Activated CD4-positive, CD25-positive, alpha-beta regulatory T cell treated with anti-CD3 and anti-CD28 coated beads, Interleukin-2, amount 50 U/mL, for 72 hours (primary cell): ENCODE measurements at regions not wholly inside any gene's neighbourhood (a gene's known extent, or its start where the extent isn't known, plus 50 kb on each side); places are given as distances from the start of the nearest gene placed in this dataset.
"Not testable (repeated sequence)": the region's sequence is repeated elsewhere in the genome, so short reads cannot be mapped to it uniquely, and the experiment has no call there.

Source experiments
- DNase-seq: peaks from one replicate; pipeline ENCODE4 v3.0.0; 2021

DNA sequence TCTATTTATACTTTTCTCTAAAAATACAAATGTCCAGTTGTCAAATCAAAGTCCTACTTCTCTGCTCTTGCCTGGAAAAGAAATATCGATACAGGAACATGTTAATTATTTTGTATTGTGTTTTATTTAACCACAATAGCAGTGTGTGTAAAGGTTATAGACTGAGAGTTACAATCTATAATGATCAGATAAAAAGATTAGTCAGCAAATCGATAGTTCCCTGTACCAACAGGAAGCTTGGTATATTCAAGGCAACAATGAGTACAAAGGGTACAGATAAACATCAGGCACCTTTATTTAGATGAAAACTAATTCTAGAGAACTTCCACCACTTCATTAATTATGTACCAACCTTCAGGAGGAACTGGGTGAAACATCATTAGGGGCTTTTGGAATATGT is 469.5 kb downstream of the GBA3 start:
- DNase-seq = no peak

DNA sequence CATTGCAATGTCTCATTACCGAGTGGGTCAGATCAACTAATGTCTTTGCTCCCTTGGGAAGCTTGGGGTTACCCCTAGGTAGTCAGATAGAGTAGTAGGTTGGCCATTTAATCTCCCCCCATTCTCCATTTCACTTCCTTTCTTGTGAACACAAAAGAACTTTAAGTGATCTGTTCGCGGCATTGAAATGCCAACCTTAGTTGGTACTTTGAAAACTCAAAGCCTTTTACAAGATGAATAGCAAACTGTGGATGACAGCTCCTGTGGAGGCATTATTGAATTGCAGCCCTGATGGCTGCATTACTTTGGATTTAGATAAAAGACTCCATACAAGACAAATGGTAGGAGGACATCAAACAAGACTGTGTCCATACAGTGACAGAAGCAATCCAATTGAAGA is 469.1 kb downstream of the GBA3 start:
- no peak for DNase-seq

DNA sequence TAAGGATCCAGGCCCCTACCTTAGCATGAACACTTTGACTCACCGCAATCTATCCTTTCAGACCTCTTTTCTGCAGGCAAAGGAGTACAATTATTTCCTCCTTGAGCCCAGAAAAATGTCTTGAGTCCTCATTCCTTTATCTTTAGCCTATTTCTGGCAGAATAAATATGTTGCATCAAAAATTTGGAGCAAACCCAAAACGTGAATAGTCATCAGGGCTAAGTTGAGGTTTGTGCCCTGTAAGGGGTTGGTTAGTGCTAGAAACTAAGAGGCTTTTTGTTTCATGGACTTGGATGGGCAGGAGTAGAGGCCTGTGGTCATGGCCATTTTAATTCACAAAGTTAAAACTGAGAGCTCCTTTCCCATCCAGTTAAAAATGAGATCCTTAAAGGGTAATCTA is 460.3 kb downstream of the GBA3 start:
- DNase-seq = no peak

DNA sequence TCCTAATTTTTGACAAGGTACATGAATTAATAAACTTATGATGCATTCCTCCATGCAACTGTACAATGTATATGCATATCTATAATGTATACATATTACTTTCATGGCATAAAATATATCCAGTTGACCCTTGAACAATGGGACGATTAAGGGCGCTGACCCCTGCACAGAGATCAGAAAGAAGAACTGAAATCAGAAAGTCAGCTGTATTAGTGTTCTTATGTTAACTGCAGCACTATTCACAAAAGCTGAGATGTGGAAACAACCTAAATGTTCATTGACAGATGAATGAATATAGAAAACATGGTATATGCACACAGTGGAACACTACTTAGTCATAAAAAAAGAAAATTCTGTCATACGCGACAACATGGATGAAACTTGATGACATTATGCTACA is 457.1 kb downstream of the GBA3 start:
- DNase-seq = no peak

GRCh38 chr4:23144707-23145106 is 452.0 kb downstream of the GBA3 start:
- DNase-seq = no peak

- DNase-seq = no peak
Measured at GRCh38 chr4:23135792-23136645, 443.3 kb downstream of the GBA3 start.

DNA sequence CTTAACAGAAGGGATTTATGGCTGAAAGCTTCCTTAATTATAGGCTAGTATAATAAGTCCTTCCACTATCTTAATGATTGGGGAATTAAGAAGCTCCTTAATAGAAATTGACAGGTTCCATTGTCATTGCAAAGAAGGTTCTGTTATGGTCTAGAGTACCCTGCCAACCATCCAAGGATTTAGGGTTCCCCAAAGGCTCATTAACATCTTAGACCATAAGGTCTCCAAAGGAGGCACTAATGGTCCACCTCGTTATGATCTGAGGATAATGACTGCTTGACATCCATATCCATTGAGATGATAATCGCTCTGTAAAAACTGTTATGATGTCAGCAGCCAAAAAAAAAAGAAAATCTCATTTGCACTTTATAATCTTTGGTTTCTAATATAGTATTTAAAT is 441.6 kb downstream of the GBA3 start:
- no peak for DNase-seq

GRCh38 chr4:23130845-23131244 is 438.1 kb downstream of the GBA3 start:
- no peak for DNase-seq

- DNase-seq = no peak
Measured at GRCh38 chr4:23125118-23125517, 432.4 kb downstream of the GBA3 start.

- DNase-seq = no peak
Measured at GRCh38 chr4:23122666-23123400, 430.1 kb downstream of the GBA3 start.

DNA sequence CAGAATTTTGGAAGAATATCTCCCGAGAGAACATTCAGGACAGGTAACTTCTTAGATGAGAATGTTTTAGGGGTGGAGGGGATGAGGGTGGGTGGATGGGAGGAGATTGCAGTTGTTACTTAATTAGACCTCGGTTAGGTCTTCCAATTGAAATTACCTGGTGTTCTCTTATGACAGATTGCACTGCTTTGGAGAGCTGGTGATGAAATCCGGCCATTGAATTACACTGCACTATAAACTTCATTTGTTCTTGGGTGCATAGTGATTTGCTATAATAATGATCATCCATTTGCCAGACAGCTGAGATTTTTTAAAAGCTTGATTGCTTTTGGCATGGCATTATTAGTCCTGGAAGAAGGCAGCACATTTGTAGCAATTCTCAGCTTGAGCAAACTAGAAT is 427.6 kb downstream of the GBA3 start:
- DNase-seq = no peak

- no peak for DNase-seq
Measured at GRCh38 chr4:23117826-23118225, 425.1 kb downstream of the GBA3 start.

DNA sequence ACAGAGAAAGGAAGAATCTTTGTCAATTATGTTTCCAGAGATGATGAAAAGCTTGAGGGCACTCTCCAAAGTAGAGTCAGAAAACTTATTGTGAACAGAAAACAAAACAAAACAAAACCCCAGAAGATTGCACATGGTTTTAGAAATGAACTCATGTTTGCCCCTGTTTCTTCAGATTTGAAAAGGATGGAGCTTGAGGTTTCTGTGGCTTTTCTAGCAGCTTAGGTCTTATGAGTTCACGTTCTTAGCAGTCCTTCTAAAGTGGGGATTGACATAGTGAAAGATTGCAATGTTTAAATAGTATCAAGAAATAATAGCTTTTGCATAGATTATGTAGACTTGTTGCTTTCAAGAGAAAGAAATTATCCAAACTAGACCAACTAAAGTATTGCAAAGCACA is 421.8 kb downstream of the GBA3 start:
- no peak for DNase-seq

GRCh38 chr4:23113104-23113503 is 420.4 kb downstream of the GBA3 start:
- DNase-seq = no peak

DNA sequence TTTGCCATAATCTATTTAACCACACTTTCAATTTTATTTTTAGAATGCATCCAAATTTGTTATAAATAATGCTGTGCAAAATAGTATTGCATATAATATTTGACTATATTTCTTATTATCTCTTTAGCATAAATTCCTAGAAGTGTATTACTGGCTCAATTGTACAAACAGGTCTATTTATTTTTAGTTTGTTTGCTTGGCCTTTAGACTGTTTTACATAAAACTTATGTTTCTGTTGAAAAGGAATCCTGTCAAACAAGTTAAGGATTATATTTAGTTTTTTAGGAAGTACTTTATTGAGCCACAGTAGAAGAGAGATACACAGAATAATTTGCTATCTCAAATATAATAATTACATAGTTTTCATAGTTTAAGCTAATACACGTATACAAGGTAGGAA is 413.8 kb downstream of the GBA3 start:
- no peak for DNase-seq

GRCh38 chr4:23105759-23106370 is 413.1 kb downstream of the GBA3 start:
- DNase-seq = no peak

GRCh38 chr4:23097251-23097650 is 404.5 kb downstream of the GBA3 start:
- no peak for DNase-seq

GRCh38 chr4:23091711-23092110 is 399.0 kb downstream of the GBA3 start:
- no peak for DNase-seq

DNA sequence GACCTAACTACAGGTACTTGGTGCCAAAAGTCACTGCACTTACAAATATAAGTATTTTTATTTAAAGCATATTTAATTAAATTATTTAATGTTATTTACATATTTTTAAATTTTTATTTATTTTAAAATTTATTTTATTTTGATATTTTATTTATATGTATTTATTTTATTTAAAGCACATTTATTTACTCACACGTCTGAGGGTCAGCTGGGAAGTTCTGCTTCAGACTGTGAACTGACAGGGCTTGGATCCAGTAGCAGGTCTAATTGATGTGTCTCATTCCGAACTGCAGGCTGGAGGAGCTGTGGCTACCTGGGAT is 392.5 kb downstream of the GBA3 start:
- no peak for DNase-seq

- DNase-seq = no peak
Measured at GRCh38 chr4:23084559-23085248, 392.0 kb downstream of the GBA3 start.

GRCh38 chr4:23083391-23083790 is 390.7 kb downstream of the GBA3 start:
- no peak for DNase-seq

DNA sequence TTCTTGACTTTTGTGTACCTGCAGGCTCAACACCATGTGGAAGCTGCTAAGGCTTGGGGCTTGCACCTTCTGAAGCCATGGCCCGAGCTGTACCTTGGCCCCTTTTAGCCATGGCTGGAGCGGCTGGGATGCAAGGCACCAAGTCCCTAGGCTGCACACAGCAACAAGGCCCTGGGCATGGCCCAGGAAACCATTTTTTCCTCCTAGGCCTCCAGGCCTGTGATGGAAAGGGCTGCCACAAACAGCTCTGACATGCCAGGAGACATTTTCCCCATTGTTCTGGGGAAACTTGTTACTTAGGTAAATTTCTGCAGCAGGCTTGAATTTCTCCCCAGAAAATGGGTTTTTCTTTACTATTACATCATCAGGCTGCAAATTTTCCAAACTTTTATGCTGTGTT is 387.4 kb downstream of the GBA3 start:
- not testable (repeated sequence) for DNase-seq

DNA sequence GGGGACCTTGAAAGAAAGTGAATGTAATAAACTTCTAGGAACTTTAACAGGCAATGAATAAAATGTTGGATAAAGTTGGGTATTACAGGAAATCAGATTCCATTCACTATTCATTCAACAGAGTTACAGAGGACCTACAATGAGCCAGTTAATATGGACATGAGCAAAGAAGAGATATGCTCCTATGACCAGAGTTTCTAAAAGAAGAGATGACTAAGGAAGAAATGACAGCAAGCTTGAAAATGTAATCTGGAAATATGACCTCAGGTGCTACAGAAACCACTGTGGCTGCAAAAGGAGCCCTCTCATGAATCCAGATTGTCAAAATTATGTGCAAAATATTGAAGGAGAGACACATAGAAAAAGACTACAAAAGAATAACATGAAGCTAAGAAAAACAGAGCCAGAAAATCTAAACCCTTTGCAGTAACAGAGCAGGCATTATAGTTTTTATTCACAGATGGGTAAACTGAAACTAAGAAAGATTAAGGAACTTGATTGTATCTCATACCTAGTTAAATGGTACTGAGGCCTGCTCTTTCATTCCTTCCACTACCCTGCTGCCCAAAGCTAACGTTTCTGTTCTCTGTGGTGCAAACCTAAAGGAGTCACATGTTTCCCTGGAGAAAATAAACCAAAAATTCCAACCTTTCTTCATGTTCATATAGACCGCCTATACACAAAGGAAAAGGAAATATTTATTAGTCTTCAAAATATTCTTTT is 378.3 kb downstream of the GBA3 start:
- no peak for DNase-seq
